ENCODE measurements at regions not wholly inside any gene's neighbourhood (a gene's known extent, or its start where the extent isn't known, plus 50 kb on each side); places are given as distances from the start of the nearest gene placed in this dataset.

DNA sequence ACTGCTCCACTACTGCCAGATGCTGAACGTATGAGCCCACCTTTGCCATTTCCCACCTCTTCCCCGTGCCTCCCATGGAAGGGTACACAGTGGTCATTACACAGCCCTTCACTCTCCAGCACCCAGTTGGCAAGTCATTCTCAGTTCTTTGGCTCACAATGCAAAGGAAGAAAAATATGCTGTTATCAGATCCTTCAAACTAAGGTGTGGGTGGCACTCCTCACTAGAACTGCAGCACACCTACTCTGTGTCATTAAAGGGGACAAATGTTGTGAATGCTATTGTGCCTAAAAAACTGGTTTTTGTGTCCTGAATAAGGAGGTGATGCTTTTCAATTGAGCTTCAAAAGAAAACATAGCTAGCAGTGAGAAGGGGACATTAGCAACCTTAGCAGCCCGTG is 183.1 kb upstream of the SNX2 start:
- CTCF ChIA-PET = no interaction called here
- Histone ChIP-seq H3K4me1 (ENCODE audit: control extremely low read depth in 1 of 4, control insufficient read depth in 4 of 4, insufficient read depth in 4 of 4, low read length in 3 of 4) (no peaks in the 10 kb centered on the region), H3K9me3 (ENCODE audit: control extremely low read depth in 1 of 5, control insufficient read depth in 4 of 5, insufficient read depth in 2 of 5, low read depth in 1 of 5, low read length in 4 of 5) (no peaks in the 10 kb centered on the region), H3K27ac (ENCODE audit: insufficient read depth in 1 of 2, low read depth in 1 of 2, low read length in 2 of 2, poor library complexity in 1 of 2, severe bottlenecking in 2 of 2) (no peak overlapping the region), H3K27me3 (replicated peaks in 2 of 5; ENCODE audit: control insufficient read depth in 4 of 5, insufficient read depth in 5 of 5, low read length in 4 of 5) (no peaks in the 10 kb centered on the region), H3K36me3 (ENCODE audit: control insufficient read depth in 4 of 4, insufficient read depth in 4 of 4, low read length in 3 of 4) (no peaks in the 10 kb centered on the region), H3K4me3 (ENCODE audit: control insufficient read depth in 1 of 7, extremely low read depth in 1 of 7, insufficient read depth in 4 of 7, low read depth in 2 of 7, low read length in 6 of 7) (no peak overlapping the region)
- POLR2A ChIA-PET = no interaction called here
- 84% methylated on average over 2 of the region's 3 CpGs for WGBS (ENCODE audit: insufficient coverage)
- no peak for DNase-seq

DNA sequence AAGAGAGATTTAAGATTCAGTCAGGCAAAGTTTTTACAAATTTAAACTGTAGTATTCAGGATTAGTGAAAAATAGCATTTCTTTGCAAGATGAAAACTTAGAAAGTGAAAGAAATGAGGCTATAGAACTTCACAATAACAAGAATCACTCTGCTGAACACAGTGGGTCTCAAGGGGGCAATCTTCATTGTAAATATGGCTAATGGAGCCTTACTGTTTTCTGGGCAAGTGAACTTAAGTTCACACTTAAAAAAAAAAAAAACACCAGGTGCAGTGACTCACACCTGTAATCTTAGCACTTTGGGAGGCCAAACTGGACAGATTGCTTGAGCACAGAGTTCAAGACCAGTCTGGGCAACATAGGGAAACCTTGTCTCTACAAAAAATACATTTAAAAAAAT is 175.9 kb upstream of the SNX2 start:
- H3K4me1 ChIP-seq (ENCODE audit: control extremely low read depth in 1 of 4, control insufficient read depth in 4 of 4, insufficient read depth in 4 of 4, low read length in 3 of 4) = no peaks in the 10 kb centered on the region
- no peak for DNase-seq
- no peak overlapping the region for H3K27ac ChIP-seq (ENCODE audit: insufficient read depth in 1 of 2, low read depth in 1 of 2, low read length in 2 of 2, poor library complexity in 1 of 2, severe bottlenecking in 2 of 2)
- H3K4me3 ChIP-seq (ENCODE audit: control insufficient read depth in 1 of 7, extremely low read depth in 1 of 7, insufficient read depth in 4 of 7, low read depth in 2 of 7, low read length in 6 of 7) = no peak overlapping the region
- peaks cover 0 to under 1% (median 0%) of the 10 kb centered on the region in 5 experiments for H3K27me3 ChIP-seq (replicated peaks in 2 of 5; ENCODE audit: control insufficient read depth in 4 of 5, insufficient read depth in 5 of 5, low read length in 4 of 5)
- CTCF ChIA-PET = no interaction called here
- peaks cover 0 to 5% (median 3%) of the 10 kb centered on the region in 5 experiments for H3K9me3 ChIP-seq (ENCODE audit: control extremely low read depth in 1 of 5, control insufficient read depth in 4 of 5, insufficient read depth in 2 of 5, low read depth in 1 of 5, low read length in 4 of 5)
- POLR2A ChIA-PET = no interaction called here
- H3K36me3 ChIP-seq (ENCODE audit: control insufficient read depth in 4 of 4, insufficient read depth in 4 of 4, low read length in 3 of 4) = no peaks in the 10 kb centered on the region

DNA sequence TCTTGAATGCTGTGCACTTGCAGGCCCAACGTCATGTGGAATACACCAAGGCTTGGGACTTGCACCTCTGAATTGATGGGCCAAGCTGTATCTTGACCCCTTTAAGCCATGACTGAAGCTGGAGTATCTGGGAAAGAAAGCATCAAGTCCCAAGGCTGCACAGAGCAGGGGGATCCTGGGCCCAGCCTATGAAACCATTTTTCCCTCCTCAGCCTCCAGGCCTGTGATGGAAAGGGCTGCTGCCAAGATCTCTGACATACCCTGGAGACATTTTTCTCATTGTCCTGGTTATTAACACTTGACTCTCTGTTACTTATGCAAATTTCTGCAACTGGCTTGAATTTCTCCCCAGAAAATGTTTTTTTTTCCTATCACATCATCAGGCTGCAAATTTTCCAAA is 174.0 kb upstream of the SNX2 start:
- no peaks in the 10 kb centered on the region for H3K36me3 ChIP-seq (ENCODE audit: control insufficient read depth in 4 of 4, insufficient read depth in 4 of 4, low read length in 3 of 4)
- H3K4me1 ChIP-seq (ENCODE audit: control extremely low read depth in 1 of 4, control insufficient read depth in 4 of 4, insufficient read depth in 4 of 4, low read length in 3 of 4) = no peaks in the 10 kb centered on the region
- POLR2A ChIA-PET = no interaction called here
- WGBS (ENCODE audit: insufficient coverage) = 92% methylated on average over 1 of the region's 1 CpG
- H3K9me3 ChIP-seq (ENCODE audit: control extremely low read depth in 1 of 5, control insufficient read depth in 4 of 5, insufficient read depth in 2 of 5, low read depth in 1 of 5, low read length in 4 of 5) = peaks cover 0 to 5% (median 3%) of the 10 kb centered on the region in 5 experiments
- CTCF ChIA-PET = no interaction called here
- no peak overlapping the region for H3K27ac ChIP-seq (ENCODE audit: insufficient read depth in 1 of 2, low read depth in 1 of 2, low read length in 2 of 2, poor library complexity in 1 of 2, severe bottlenecking in 2 of 2)
- no peak for DNase-seq
- H3K27me3 ChIP-seq (replicated peaks in 2 of 5; ENCODE audit: control insufficient read depth in 4 of 5, insufficient read depth in 5 of 5, low read length in 4 of 5) = peaks cover 0 to 2% (median 0%) of the 10 kb centered on the region in 5 experiments
- H3K4me3 ChIP-seq (ENCODE audit: control insufficient read depth in 1 of 7, extremely low read depth in 1 of 7, insufficient read depth in 4 of 7, low read depth in 2 of 7, low read length in 6 of 7) = no peak overlapping the region

DNA sequence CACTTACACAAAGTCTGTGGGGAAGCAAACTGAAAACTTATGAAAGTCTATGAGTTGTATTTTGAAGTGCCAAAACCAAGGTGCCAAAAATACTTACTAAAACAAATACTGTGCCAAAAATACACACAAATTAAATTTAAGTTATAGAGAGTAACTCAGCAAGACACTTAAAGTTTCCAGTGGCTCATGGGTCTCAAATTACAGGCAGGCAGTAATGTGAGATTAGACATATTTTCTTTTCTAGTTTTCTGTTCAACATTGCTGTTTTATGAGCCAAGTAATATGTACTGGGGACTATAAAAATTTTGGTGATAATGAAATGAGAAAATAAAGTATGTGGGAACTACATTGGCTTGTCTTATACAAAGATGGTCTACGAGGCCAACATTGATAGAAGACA is 172.2 kb upstream of the SNX2 start:
- H3K4me1 ChIP-seq (ENCODE audit: control extremely low read depth in 1 of 4, control insufficient read depth in 4 of 4, insufficient read depth in 4 of 4, low read length in 3 of 4) = no peaks in the 10 kb centered on the region
- H3K36me3 ChIP-seq (ENCODE audit: control insufficient read depth in 4 of 4, insufficient read depth in 4 of 4, low read length in 3 of 4) = no peaks in the 10 kb centered on the region
- no peak overlapping the region for H3K4me3 ChIP-seq (ENCODE audit: control insufficient read depth in 1 of 7, extremely low read depth in 1 of 7, insufficient read depth in 4 of 7, low read depth in 2 of 7, low read length in 6 of 7)
- ChIA-PET POLR2A (no interaction called here), CTCF (no interaction called here)
- no peak for DNase-seq
- H3K9me3 ChIP-seq (ENCODE audit: control extremely low read depth in 1 of 5, control insufficient read depth in 4 of 5, insufficient read depth in 2 of 5, low read depth in 1 of 5, low read length in 4 of 5) = peaks cover 0 to 5% (median 3%) of the 10 kb centered on the region in 5 experiments
- peaks cover 0 to 2% (median 0%) of the 10 kb centered on the region in 5 experiments for H3K27me3 ChIP-seq (replicated peaks in 2 of 5; ENCODE audit: control insufficient read depth in 4 of 5, insufficient read depth in 5 of 5, low read length in 4 of 5)
- no CpG with 5 or more reads among the region's 1 CpG for WGBS (ENCODE audit: insufficient coverage)
- H3K27ac ChIP-seq (ENCODE audit: insufficient read depth in 1 of 2, low read depth in 1 of 2, low read length in 2 of 2, poor library complexity in 1 of 2, severe bottlenecking in 2 of 2) = no peak overlapping the region

DNA sequence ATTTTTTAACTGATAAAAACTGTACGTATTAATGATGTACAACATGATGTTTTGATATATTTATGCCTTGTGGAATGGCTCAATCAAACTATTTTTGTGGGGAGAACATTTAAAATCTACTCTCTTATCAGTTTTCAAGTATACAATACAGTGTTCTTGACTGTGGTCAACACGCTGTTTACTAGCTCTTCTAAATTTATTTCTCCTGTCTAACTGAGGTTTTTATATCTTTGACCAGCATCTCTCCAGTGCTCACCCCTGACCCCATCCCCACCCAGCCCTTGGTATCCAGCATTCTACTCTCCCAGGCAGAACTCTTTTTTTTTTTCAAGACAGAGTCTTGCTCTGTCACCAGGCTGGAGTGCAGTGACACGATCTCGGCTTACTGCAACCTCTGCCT is 169.6 kb upstream of the SNX2 start:
- Histone ChIP-seq H3K27me3 (replicated peaks in 2 of 5; ENCODE audit: control insufficient read depth in 4 of 5, insufficient read depth in 5 of 5, low read length in 4 of 5) (peaks cover 0 to 2% (median 0%) of the 10 kb centered on the region in 5 experiments), H3K36me3 (ENCODE audit: control insufficient read depth in 4 of 4, insufficient read depth in 4 of 4, low read length in 3 of 4) (no peaks in the 10 kb centered on the region), H3K4me1 (ENCODE audit: control extremely low read depth in 1 of 4, control insufficient read depth in 4 of 4, insufficient read depth in 4 of 4, low read length in 3 of 4) (no peaks in the 10 kb centered on the region), H3K27ac (ENCODE audit: insufficient read depth in 1 of 2, low read depth in 1 of 2, low read length in 2 of 2, poor library complexity in 1 of 2, severe bottlenecking in 2 of 2) (no peak overlapping the region), H3K4me3 (ENCODE audit: control insufficient read depth in 1 of 7, extremely low read depth in 1 of 7, insufficient read depth in 4 of 7, low read depth in 2 of 7, low read length in 6 of 7) (no peak overlapping the region), H3K9me3 (ENCODE audit: control extremely low read depth in 1 of 5, control insufficient read depth in 4 of 5, insufficient read depth in 2 of 5, low read depth in 1 of 5, low read length in 4 of 5) (peaks cover 0 to 5% (median 1%) of the 10 kb centered on the region in 5 experiments)
- WGBS (ENCODE audit: insufficient coverage) = 88% methylated on average over 3 of the region's 4 CpGs
- ChIA-PET CTCF (no interaction called here), POLR2A (no interaction called here)
- no peak for DNase-seq

DNA sequence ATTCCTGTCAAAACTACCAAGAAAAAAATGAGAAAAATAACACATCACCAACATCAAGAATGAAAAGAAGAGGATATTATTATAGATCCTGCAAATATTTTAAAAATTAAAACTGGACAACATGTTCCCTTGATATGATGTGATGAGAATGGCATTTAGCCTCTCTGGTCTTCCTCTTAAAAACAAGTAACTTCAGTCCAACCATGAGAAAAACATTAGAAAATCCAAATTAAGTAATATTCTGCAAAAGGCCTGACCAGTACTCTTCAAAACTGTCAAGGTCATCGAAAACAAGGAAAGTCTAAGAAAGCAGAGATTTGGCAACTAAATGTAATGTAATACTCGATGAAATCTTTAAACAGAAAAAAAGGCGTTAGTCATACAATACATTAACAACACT is 167.1 kb upstream of the SNX2 start:
- Histone ChIP-seq H3K27me3 (replicated peaks in 2 of 5; ENCODE audit: control insufficient read depth in 4 of 5, insufficient read depth in 5 of 5, low read length in 4 of 5) (peaks cover 0 to 2% (median 0%) of the 10 kb centered on the region in 5 experiments), H3K27ac (ENCODE audit: insufficient read depth in 1 of 2, low read depth in 1 of 2, low read length in 2 of 2, poor library complexity in 1 of 2, severe bottlenecking in 2 of 2) (no peak overlapping the region), H3K9me3 (ENCODE audit: control extremely low read depth in 1 of 5, control insufficient read depth in 4 of 5, insufficient read depth in 2 of 5, low read depth in 1 of 5, low read length in 4 of 5) (peaks cover 0 to 1% (median 0%) of the 10 kb centered on the region in 5 experiments), H3K4me3 (ENCODE audit: control insufficient read depth in 1 of 7, extremely low read depth in 1 of 7, insufficient read depth in 4 of 7, low read depth in 2 of 7, low read length in 6 of 7) (no peak overlapping the region), H3K4me1 (ENCODE audit: control extremely low read depth in 1 of 4, control insufficient read depth in 4 of 4, insufficient read depth in 4 of 4, low read length in 3 of 4) (no peaks in the 10 kb centered on the region), H3K36me3 (ENCODE audit: control insufficient read depth in 4 of 4, insufficient read depth in 4 of 4, low read length in 3 of 4) (no peaks in the 10 kb centered on the region)
- ChIA-PET POLR2A (no interaction called here), CTCF (no interaction called here)
- WGBS (ENCODE audit: insufficient coverage) = no CpG with 5 or more reads among the region's 3 CpGs
- DNase-seq = no peak

DNA sequence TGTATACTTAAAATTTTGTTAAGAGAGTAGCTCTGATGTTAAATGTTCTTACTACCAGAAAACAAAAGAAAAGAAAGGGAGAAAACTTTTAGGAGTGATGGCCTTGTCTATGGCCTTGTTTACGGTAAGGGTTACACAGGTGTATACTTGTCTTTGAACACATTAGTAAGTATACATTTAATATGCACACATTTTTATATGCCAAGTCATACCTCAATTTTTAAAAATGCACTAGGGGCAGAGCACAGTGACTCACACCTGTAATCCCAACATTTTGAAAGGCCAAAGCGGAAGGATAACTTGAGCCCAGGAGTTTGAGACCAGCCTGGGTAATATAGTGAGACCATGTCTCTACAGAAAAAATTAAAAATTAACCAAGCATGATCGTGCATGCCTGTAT is 166.7 kb upstream of the SNX2 start:
- H3K9me3 ChIP-seq (ENCODE audit: control extremely low read depth in 1 of 5, control insufficient read depth in 4 of 5, insufficient read depth in 2 of 5, low read depth in 1 of 5, low read length in 4 of 5) = peaks cover 0 to 1% (median 0%) of the 10 kb centered on the region in 5 experiments
- H3K4me3 ChIP-seq (ENCODE audit: control insufficient read depth in 1 of 7, extremely low read depth in 1 of 7, insufficient read depth in 4 of 7, low read depth in 2 of 7, low read length in 6 of 7) = no peak overlapping the region
- 100% methylated on average over 1 of the region's 3 CpGs for WGBS (ENCODE audit: insufficient coverage)
- H3K36me3 ChIP-seq (ENCODE audit: control insufficient read depth in 4 of 4, insufficient read depth in 4 of 4, low read length in 3 of 4) = no peaks in the 10 kb centered on the region
- ChIA-PET CTCF (no interaction called here), POLR2A (no interaction called here)
- H3K4me1 ChIP-seq (ENCODE audit: control extremely low read depth in 1 of 4, control insufficient read depth in 4 of 4, insufficient read depth in 4 of 4, low read length in 3 of 4) = no peaks in the 10 kb centered on the region
- peaks cover 0 to 2% (median 0%) of the 10 kb centered on the region in 5 experiments for H3K27me3 ChIP-seq (replicated peaks in 2 of 5; ENCODE audit: control insufficient read depth in 4 of 5, insufficient read depth in 5 of 5, low read length in 4 of 5)
- H3K27ac ChIP-seq (ENCODE audit: insufficient read depth in 1 of 2, low read depth in 1 of 2, low read length in 2 of 2, poor library complexity in 1 of 2, severe bottlenecking in 2 of 2) = no peak overlapping the region
- no peak for DNase-seq
